HG02884 (cell line): ENCODE measurements at regions not wholly inside any gene's neighbourhood (a gene's known extent, or its start where the extent isn't known, plus 50 kb on each side); places are given as distances from the start of the nearest gene placed in this dataset.
A peak's percentile ranks its signal among the peaks of the same experiment; 100 is the strongest.
"Not testable (repeated sequence)": the region's sequence is repeated elsewhere in the genome, so short reads cannot be mapped to it uniquely, and the experiment has no call there.

Experiments
- ATAC-seq: cut with Tn5 transposase; IDR thresholded peaks from one replicate; pipeline ENCODE4 v1.9.1; 2021; ENCODE audit warnings: mild to moderate bottlenecking, moderate library complexity; ENCODE audit not compliant: unreplicated experiment

GRCh38 chr7:81839708-81840369, 70.0 kb upstream of the HGF start:
- ATAC-seq, result peak; percentile 89

GRCh38 chr7:81833401-81833800, 63.6 kb upstream of the HGF start:
- no peak for ATAC-seq

- no peak for ATAC-seq
Observed at GRCh38 chr7:81831883-81832282, 62.0 kb upstream of the HGF start.

- not testable (repeated sequence) for ATAC-seq
Observed at GRCh38 chr7:81829511-81829910, 59.7 kb upstream of the HGF start.

- ATAC-seq, result no peak
Observed at GRCh38 chr7:81822811-81823210, 53.0 kb upstream of the HGF start.

GRCh38 chr7:81819861-81820260, 50.0 kb upstream of the HGF start:
- no peak for ATAC-seq
